B cell (primary cell): ENCODE measurements at regions not wholly inside any gene's neighbourhood (a gene's known extent, or its start where the extent isn't known, plus 50 kb on each side); places are given as distances from the start of the nearest gene placed in this dataset.
"Not testable (repeated sequence)": the region's sequence is repeated elsewhere in the genome, so short reads cannot be mapped to it uniquely, and the experiment has no call there.

Experiments used
- CTCF ChIP-seq: fragments of 200-600 bp; IDR thresholded peaks from one replicate; pipeline ENCODE4 v1.8.0; 2022; ENCODE audit warnings: antibody characterized with exemption, mild to moderate bottlenecking
- EZH2 ChIP-seq: IDR thresholded peaks from 2 replicates; pipeline ENCODE4 v1.6.1; 2012; ENCODE audit warnings: borderline replicate concordance, low read depth, mild to moderate bottlenecking, moderate library complexity, low read length; ENCODE audit not compliant: insufficient read depth, poor library complexity, severe bottlenecking

GRCh38 chr2:211025089-211025488, 468.7 kb downstream of the CPS1 start:
- TF ChIP-seq CTCF, EZH2: not testable (repeated sequence)
